Neural cell (in vitro differentiated cells): ENCODE measurements at regions not wholly inside any gene's neighbourhood (a gene's known extent, or its start where the extent isn't known, plus 50 kb on each side); places are given as distances from the start of the nearest gene placed in this dataset.

ENCODE experiments used
- H2AFZ ChIP-seq: fragments of 200-600, 300-800 bp; sonication (generic), shearing (Covaris generic); 2 replicates; pipeline ENCODE4 v1.6.0; 2014; ENCODE audit warnings: low read depth, mild to moderate bottlenecking, antibody characterized with exemption, low read length, moderate library complexity
- H3F3A ChIP-seq: fragments of 200-600 bp; shearing (Covaris generic); 2 replicates; pipeline ENCODE4 v1.6.1; 2016; ENCODE audit warnings: mild to moderate bottlenecking, moderate library complexity, mixed read lengths, antibody characterized with exemption, low read length; ENCODE audit not compliant: insufficient read depth, poor library complexity, severe bottlenecking
- H3K27ac ChIP-seq: fragments of 200-600, 300-800 bp; sonication (generic), shearing (Covaris generic); 2 replicates; pipeline ENCODE4 v1.5.1; 2014; ENCODE audit warnings: mild to moderate bottlenecking, low read length, moderate library complexity
- H3K27me3 ChIP-seq: fragments of 300-800, 200-600 bp; sonication (generic), shearing (Covaris generic); 2 replicates; pipeline ENCODE4 v1.6.0; 2014; ENCODE audit warnings: mild to moderate bottlenecking, low read depth, low read length, moderate library complexity; ENCODE audit not compliant: insufficient read depth
- H3K36me3 ChIP-seq: fragments of 300-800, 200-600 bp; sonication (generic), shearing (Covaris generic); 2 replicates; pipeline ENCODE4 v1.5.1; 2014; ENCODE audit warnings: mild to moderate bottlenecking, antibody characterized with exemption, low read length, moderate library complexity; ENCODE audit not compliant: insufficient read depth
- H3K4me2 ChIP-seq: fragments of 300-800, 200-600 bp; sonication (generic), shearing (Covaris generic); 2 replicates; pipeline ENCODE4 v1.6.0; 2014; ENCODE audit warnings: mild to moderate bottlenecking, low read length
- H3K4me3 ChIP-seq: fragments of 300-800, 200-600 bp; sonication (generic), shearing (Covaris generic); 2 replicates; pipeline ENCODE4 v1.5.1; 2014; ENCODE audit warnings: mild to moderate bottlenecking, low read length, moderate library complexity
- H3K79me2 ChIP-seq: fragments of 200-600 bp; shearing (Covaris generic); replicated peaks from 2 replicates; pipeline ENCODE4 v1.6.0; 2014; ENCODE audit warnings: mild to moderate bottlenecking, low read length, moderate library complexity; ENCODE audit not compliant: insufficient read depth
- H3K9ac ChIP-seq: fragments of 300-800, 200-600 bp; sonication (generic), shearing (Covaris generic); 2 replicates; pipeline ENCODE4 v1.6.1; 2016; ENCODE audit warnings: mild to moderate bottlenecking, low read length, mixed read lengths
- H3K9me2 ChIP-seq: fragments of 200-600 bp; shearing (Covaris generic); 2 replicates; pipeline ENCODE4 v1.6.1; 2016; ENCODE audit warnings: mild to moderate bottlenecking, low read length, mixed read lengths; ENCODE audit not compliant: insufficient read depth
- H3K9me3 ChIP-seq: fragments of 200-600, 300-800 bp; sonication (generic), shearing (Covaris generic); 2 replicates; pipeline ENCODE4 v1.6.1; 2016; ENCODE audit warnings: mild to moderate bottlenecking, mixed run types, low read length, moderate library complexity, mixed read lengths
- H4K20me1 ChIP-seq: fragments of 200-600 bp; shearing (Covaris generic); 2 replicates; pipeline ENCODE4 v1.6.1; 2016; ENCODE audit warnings: mild to moderate bottlenecking, mixed run types; ENCODE audit not compliant: insufficient read depth
- EP300 ChIP-seq: fragments of 450-650 bp; conservative IDR thresholded peaks from 2 replicates; pipeline ENCODE4 v1.6.1; 2014; ENCODE audit warnings: antibody characterized with exemption, mild to moderate bottlenecking, moderate library complexity; ENCODE audit not compliant: poor library complexity, severe bottlenecking
- EZH2 ChIP-seq: fragments of 200-600, 300-800 bp; shearing (Covaris generic), sonication (generic); IDR thresholded peaks from 2 replicates; pipeline ENCODE4 v1.6.1; 2014; ENCODE audit warnings: antibody characterized with exemption, low read length, borderline replicate concordance, mild to moderate bottlenecking; ENCODE audit not compliant: insufficient read depth, poor library complexity, severe bottlenecking
- MXI1 ChIP-seq: fragments of 450-650 bp; conservative IDR thresholded peaks from 2 replicates; pipeline ENCODE4 v1.6.1; 2014; ENCODE audit warnings: antibody characterized with exemption, mild to moderate bottlenecking; ENCODE audit not compliant: poor library complexity, severe bottlenecking
- POLR2AphosphoS5 ChIP-seq: IDR thresholded peaks from 2 replicates; pipeline ENCODE4 v1.6.1; 2012
- RAD21 ChIP-seq: fragments of 450-650 bp; conservative IDR thresholded peaks from 2 replicates; pipeline ENCODE4 v1.6.1; 2014; ENCODE audit warnings: antibody characterized with exemption, mild to moderate bottlenecking, moderate library complexity
- REST ChIP-seq: IDR thresholded peaks from 2 replicates; pipeline ENCODE4 v1.6.1; 2012; ENCODE audit warnings: borderline replicate concordance
- SMC3 ChIP-seq: fragments of 450-650 bp; conservative IDR thresholded peaks from 2 replicates; pipeline ENCODE4 v1.6.1; 2014; ENCODE audit warnings: antibody characterized with exemption, mild to moderate bottlenecking, moderate library complexity; ENCODE audit not compliant: poor library complexity
- TAF1 ChIP-seq: IDR thresholded peaks from 2 replicates; pipeline ENCODE4 v1.6.1; 2012; ENCODE audit warnings: low read depth
- TF ChIP-seq, protein P1 (sequence below): fragments of 450-650 bp; IDR thresholded peaks from 2 replicates; pipeline ENCODE4 v1.5.1; 2014; ENCODE audit warnings: antibody characterized with exemption, mild to moderate bottlenecking, moderate library complexity; ENCODE audit not compliant: poor library complexity, severe bottlenecking

GRCh38 chr12:100687686-100688085, 106.9 kb upstream of the ANO4 start:
- H3K9ac ChIP-seq, result no peak overlapping the region
- H3K9me3 ChIP-seq, result peaks cover 7% of the 10 kb centered on the region
- TF ChIP-seq MXI1 (no peak), EP300 (no peak), SMC3 (no peak), TAF1 (no peak), RAD21 (no peak), POLR2AphosphoS5 (no peak), REST (no peak), EZH2 (no peak)
- TF ChIP-seq, protein P1, sequence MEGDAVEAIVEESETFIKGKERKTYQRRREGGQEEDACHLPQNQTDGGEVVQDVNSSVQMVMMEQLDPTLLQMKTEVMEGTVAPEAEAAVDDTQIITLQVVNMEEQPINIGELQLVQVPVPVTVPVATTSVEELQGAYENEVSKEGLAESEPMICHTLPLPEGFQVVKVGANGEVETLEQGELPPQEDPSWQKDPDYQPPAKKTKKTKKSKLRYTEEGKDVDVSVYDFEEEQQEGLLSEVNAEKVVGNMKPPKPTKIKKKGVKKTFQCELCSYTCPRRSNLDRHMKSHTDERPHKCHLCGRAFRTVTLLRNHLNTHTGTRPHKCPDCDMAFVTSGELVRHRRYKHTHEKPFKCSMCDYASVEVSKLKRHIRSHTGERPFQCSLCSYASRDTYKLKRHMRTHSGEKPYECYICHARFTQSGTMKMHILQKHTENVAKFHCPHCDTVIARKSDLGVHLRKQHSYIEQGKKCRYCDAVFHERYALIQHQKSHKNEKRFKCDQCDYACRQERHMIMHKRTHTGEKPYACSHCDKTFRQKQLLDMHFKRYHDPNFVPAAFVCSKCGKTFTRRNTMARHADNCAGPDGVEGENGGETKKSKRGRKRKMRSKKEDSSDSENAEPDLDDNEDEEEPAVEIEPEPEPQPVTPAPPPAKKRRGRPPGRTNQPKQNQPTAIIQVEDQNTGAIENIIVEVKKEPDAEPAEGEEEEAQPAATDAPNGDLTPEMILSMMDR, result no peak
- no peaks in the 10 kb centered on the region for H3K27me3 ChIP-seq
- H3K4me2 ChIP-seq, result no peak overlapping the region
- H3K27ac ChIP-seq, result no peak overlapping the region
- H3K9me2 ChIP-seq, result no peaks in the 10 kb centered on the region
- H3K79me2 ChIP-seq, result no peaks in the 10 kb centered on the region
- no peaks in the 10 kb centered on the region for H4K20me1 ChIP-seq
- no peaks in the 10 kb centered on the region for H3F3A ChIP-seq
- no peak overlapping the region for H3K4me3 ChIP-seq
- no peak overlapping the region for H2AFZ ChIP-seq
- H3K36me3 ChIP-seq, result no peaks in the 10 kb centered on the region

- no peaks in the 10 kb centered on the region for H4K20me1 ChIP-seq
- H3K9me2 ChIP-seq, result no peaks in the 10 kb centered on the region
- TF ChIP-seq POLR2AphosphoS5 (no peak), EZH2 (no peak), SMC3 (no peak), TAF1 (no peak), MXI1 (no peak), REST (no peak), RAD21 (no peak), EP300 (no peak)
- TF ChIP-seq, protein P1, result no peak
- no peaks in the 10 kb centered on the region for H3K27me3 ChIP-seq
- H3K27ac ChIP-seq, result no peak overlapping the region
- no peak overlapping the region for H3K4me3 ChIP-seq
- H2AFZ ChIP-seq, result no peak overlapping the region
- no peak overlapping the region for H3K4me2 ChIP-seq
- H3F3A ChIP-seq, result no peaks in the 10 kb centered on the region
- H3K9me3 ChIP-seq, result peaks cover 7% of the 10 kb centered on the region
- no peak overlapping the region for H3K9ac ChIP-seq
- no peaks in the 10 kb centered on the region for H3K79me2 ChIP-seq
- H3K36me3 ChIP-seq, result no peaks in the 10 kb centered on the region
Observed at GRCh38 chr12:100688451-100688864, 106.1 kb upstream of the ANO4 start.
